HCT116 (cell line): ENCODE measurements at regions not wholly inside any gene's neighbourhood (a gene's known extent, or its start where the extent isn't known, plus 50 kb on each side); places are given as distances from the start of the nearest gene placed in this dataset.

Experiments used
- ATAC-seq: fragments of 200-7000 bp; cut with Tn5 transposase; 2 replicates; pipeline ENCODE4 v1.9.1; 2020; ENCODE audit warnings: mild to moderate bottlenecking, moderate library complexity
- BruUV-seq: library from RNA; stranded (reverse); fragments of 400-500 nt; replicated peaks from 2 replicates; lab custom pipeline; 2021; lab: Mats Ljungman, UMichigan
- CTCF ChIA-PET: fragments of 300-600 bp; sonication (Branson Sonifier 250); formaldehyde crosslinking; loops from one replicate; lab custom pipeline; 2021; ENCODE audit warnings: antibody characterized with exemption; lab: Charles Lee
- POLR2A ChIA-PET: fragments of 300-600, 350-600 bp; sonication (Branson Sonifier 250); formaldehyde crosslinking; loops from one replicate; lab custom pipeline; 2021; ENCODE audit warnings: antibody characterized with exemption; lab: Charles Lee
- RAD21 ChIA-PET, 2 experiments: fragments of 300-600 bp; sonication (Branson Sonifier 250); formaldehyde crosslinking; loops; one replicate each; lab custom pipeline; 2023; ENCODE audit warnings: low total read pairs in 2 of 2; ENCODE audit not compliant: uncharacterized antibody in 2 of 2, unreplicated experiment in 2 of 2, low non-redundant PET in 1 of 2; lab: Charles Lee
- DNase-seq: peaks from one replicate; pipeline ENCODE4 v3.0.0-alpha.2; 2010; ENCODE audit warnings: low read depth, low spot score
- H2AFZ ChIP-seq: fragments of 200-600 bp; shearing (Covaris generic), sonication (generic); 2 replicates; pipeline ENCODE4 v1.6.1; 2017; ENCODE audit warnings: low read depth, mixed run types, mixed read lengths, antibody characterized with exemption, low read length; ENCODE audit not compliant: poor library complexity, severe bottlenecking
- H3K27ac ChIP-seq: 2 replicates; pipeline ENCODE4 v1.5.1; 2012; ENCODE audit warnings: low read depth, low read length
- H3K27me3 ChIP-seq: fragments of 200-600 bp; sonication (generic); 2 replicates; pipeline ENCODE4 v1.6.1; 2016; ENCODE audit warnings: mixed run types, low read length, mixed read lengths; ENCODE audit not compliant: insufficient read depth
- H3K36me3 ChIP-seq, 2 experiments: fragments of 200-500 bp in 1 of 2; fragments of 200-600 bp in 1 of 2; sonication (Bioruptor generic) in 1 of 2; sonication (generic) in 1 of 2; 2 replicates each; pipeline versions ENCODE4 v1.5.1 to v1.6.1; 2014 to 2016; ENCODE audit warnings: low read length in 2 of 2, inconsistent platforms in 1 of 2, mixed read lengths in 1 of 2, mixed run types in 1 of 2; ENCODE audit not compliant: insufficient read depth in 2 of 2, control insufficient read depth in 1 of 2
- H3K4me1 ChIP-seq, 2 experiments: fragments of 200-600 bp in 1 of 2; sonication (generic) in 1 of 2; 2 replicates each; pipeline versions ENCODE4 v1.5.1 to v1.6.1; 2012 to 2017; ENCODE audit warnings: low read length in 2 of 2, inconsistent platforms in 1 of 2, mild to moderate bottlenecking in 1 of 2, mixed read lengths in 1 of 2, mixed run types in 1 of 2, moderate library complexity in 1 of 2; ENCODE audit not compliant: insufficient read depth in 2 of 2, control insufficient read depth in 1 of 2
- H3K4me2 ChIP-seq: fragments of 200-600 bp; sonication (generic); 2 replicates; pipeline ENCODE4 v1.6.1; 2017; ENCODE audit warnings: mixed run types, low read length, mixed read lengths
- H3K4me3 ChIP-seq, 2 experiments: fragments of 200-600 bp in 1 of 2; sonication (generic) in 1 of 2; replicated peaks in 1 of 2; 2 replicates each; pipeline ENCODE4 v1.5.1; 2011 to 2016; ENCODE audit warnings: low read length in 2 of 2, control low read depth in 1 of 2, low read depth in 1 of 2, mild to moderate bottlenecking in 1 of 2, mixed read lengths in 1 of 2, mixed run types in 1 of 2
- H3K79me2 ChIP-seq: fragments of 200-600 bp; sonication (generic); 2 replicates; pipeline ENCODE4 v1.6.1; 2017; ENCODE audit warnings: mild to moderate bottlenecking, mixed run types, low read length, moderate library complexity, mixed read lengths; ENCODE audit not compliant: insufficient read depth
- H3K9ac ChIP-seq: fragments of 200-600 bp; sonication (generic); 2 replicates; pipeline ENCODE4 v1.6.1; 2016; ENCODE audit warnings: low read length, mixed read lengths
- H3K9me2 ChIP-seq: fragments of 200-600 bp; sonication (generic), shearing (Covaris generic); 2 replicates; pipeline ENCODE4 v1.6.1; 2017; ENCODE audit warnings: mixed run types, mild to moderate bottlenecking, moderate library complexity; ENCODE audit not compliant: insufficient read depth
- H3K9me3 ChIP-seq, 2 experiments: fragments of 200-500 bp in 1 of 2; fragments of 200-600 bp in 1 of 2; sonication (Bioruptor generic) in 1 of 2; sonication (generic) in 1 of 2; 2 replicates each; pipeline ENCODE4 v1.6.1; 2014 to 2017; ENCODE audit warnings: low read length in 2 of 2, mixed read lengths in 2 of 2, inconsistent platforms in 1 of 2, low read depth in 1 of 2, mild to moderate bottlenecking in 1 of 2, mixed run types in 1 of 2, moderate library complexity in 1 of 2; ENCODE audit not compliant: control insufficient read depth in 1 of 2, insufficient read depth in 1 of 2
- H4K20me1 ChIP-seq: fragments of 200-600 bp; sonication (generic), shearing (Covaris generic); 2 replicates; pipeline ENCODE4 v1.6.1; 2017; ENCODE audit warnings: mixed run types, mild to moderate bottlenecking, moderate library complexity; ENCODE audit not compliant: insufficient read depth
- CEBPB ChIP-seq: IDR thresholded peaks from 2 replicates; pipeline ENCODE4 v1.6.1; 2012; ENCODE audit warnings: low read depth
- CTCF ChIP-seq, 3 experiments: fragments of 200-600 bp in 1 of 3; sonication (generic) in 1 of 3; IDR thresholded peaks in 2 of 3; conservative IDR thresholded peaks in 1 of 3; 2 replicates each; pipeline ENCODE4 v1.5.1; 2012 to 2017; ENCODE audit warnings: low read depth in 2 of 3, low read length in 2 of 3, antibody characterized with exemption in 1 of 3, borderline replicate concordance in 1 of 3, control low read depth in 1 of 3, mild to moderate bottlenecking in 1 of 3, mixed read lengths in 1 of 3, mixed run types in 1 of 3, moderate library complexity in 1 of 3; ENCODE audit not compliant: insufficient read depth in 1 of 3
- ELF1 ChIP-seq: IDR thresholded peaks from 2 replicates; pipeline ENCODE4 v1.6.1; 2012; ENCODE audit warnings: low read depth, borderline replicate concordance
- EZH2phosphoT487 ChIP-seq: fragments of 200-600 bp; IDR thresholded peaks from 2 replicates; pipeline ENCODE4 v1.6.1; 2018; ENCODE audit warnings: antibody characterized with exemption, borderline replicate concordance
- FOSL1 ChIP-seq: IDR thresholded peaks from 2 replicates; pipeline ENCODE4 v1.6.1; 2012; ENCODE audit warnings: low read depth
- MAX ChIP-seq: IDR thresholded peaks from 2 replicates; pipeline ENCODE4 v1.6.1; 2012
- POLR2AphosphoS5 ChIP-seq: IDR thresholded peaks from 2 replicates; pipeline ENCODE4 v1.6.1; 2011; ENCODE audit warnings: mild to moderate bottlenecking, low read depth, low read length, moderate library complexity
- RAD21 ChIP-seq: IDR thresholded peaks from 2 replicates; pipeline ENCODE4 v1.6.1; 2012; ENCODE audit warnings: low read depth, mild to moderate bottlenecking
- SIN3A ChIP-seq: IDR thresholded peaks from 2 replicates; pipeline ENCODE4 v1.6.1; 2012; ENCODE audit warnings: low read depth
- SP1 ChIP-seq: IDR thresholded peaks from 2 replicates; pipeline ENCODE4 v1.6.1; 2012; ENCODE audit warnings: low read depth
- TCF7L2 ChIP-seq: IDR thresholded peaks from 2 replicates; pipeline ENCODE4 v1.7.0; 2011; ENCODE audit warnings: borderline replicate concordance, inconsistent platforms; ENCODE audit not compliant: insufficient read depth, insufficient read length; ENCODE audit errors: extremely low read depth
- ZBTB33 ChIP-seq: IDR thresholded peaks from 2 replicates; pipeline ENCODE4 v1.6.1; 2011; ENCODE audit warnings: mild to moderate bottlenecking, low read length, moderate library complexity; ENCODE audit not compliant: insufficient replicate concordance; ENCODE audit errors: extremely low read depth
- ZFX ChIP-seq: fragments of 450-650 bp; IDR thresholded peaks from 2 replicates; pipeline ENCODE4 v1.6.1; 2017
- intact Hi-C: fragments of 100-400 bp; cut with micrococcal nuclease; formaldehyde crosslinking; loops from 2 replicates; pipeline ENCODE4 v1.10.0; 2022

- TF ChIP-seq FOSL1 (no peak), ZFX (no peak), RAD21 (no peak), EZH2phosphoT487 (no peak), TCF7L2 (no peak)
These were observed 532.0 kb downstream of the TMEM121 start (continued) for GRCh38 chr14:106058342-106058741.

- no peak for TF ChIP-seq RAD21
- no peak for TF ChIP-seq CTCF (IDR thresholded peaks at IDR 0.05 in 2 of 3, conservative IDR thresholded peaks at IDR 0.05 in 1 of 3; ENCODE audit: borderline replicate concordance in 1 of 3, insufficient read depth in 1 of 3, low read depth in 2 of 3, low read length in 2 of 3)
- TF ChIP-seq SIN3A, result no peak
- no peak for TF ChIP-seq CEBPB
- no peak for TF ChIP-seq SP1
- TF ChIP-seq MAX, result no peak
- no peak for TF ChIP-seq ZBTB33
- no peak for TF ChIP-seq ELF1
- TF ChIP-seq POLR2AphosphoS5, result no peak
- Histone ChIP-seq H3K27me3 (no peaks in the 10 kb centered on the region), H2AFZ (no peak overlapping the region), H3K27ac (no peak overlapping the region), H3K9me3 (no peaks in the 10 kb centered on the region), H3K9me2 (no peaks in the 10 kb centered on the region), H3K79me2 (no peaks in the 10 kb centered on the region), H3K4me1 (no peaks in the 10 kb centered on the region), H3K36me3 (no peaks in the 10 kb centered on the region), H3K4me3 (no peak overlapping the region), H4K20me1 (no peaks in the 10 kb centered on the region), H3K4me2 (no peak overlapping the region), H3K9ac (no peak overlapping the region)
- DNase-seq (no peak), ATAC-seq (no peak)
- intact Hi-C loops, result no loop called here
- POLR2A ChIA-PET, result no interaction called here
- no TSS peak for BruUV-seq
- CTCF ChIA-PET, result no interaction called here
- RAD21 ChIA-PET, result no interaction called here
These were observed 534.0 kb downstream of the TMEM121 start for GRCh38 chr14:106060276-106060975.
